ENCODE measurements at regions not wholly inside any gene's neighbourhood (a gene's known extent, or its start where the extent isn't known, plus 50 kb on each side); places are given as distances from the start of the nearest gene placed in this dataset.

DNA sequence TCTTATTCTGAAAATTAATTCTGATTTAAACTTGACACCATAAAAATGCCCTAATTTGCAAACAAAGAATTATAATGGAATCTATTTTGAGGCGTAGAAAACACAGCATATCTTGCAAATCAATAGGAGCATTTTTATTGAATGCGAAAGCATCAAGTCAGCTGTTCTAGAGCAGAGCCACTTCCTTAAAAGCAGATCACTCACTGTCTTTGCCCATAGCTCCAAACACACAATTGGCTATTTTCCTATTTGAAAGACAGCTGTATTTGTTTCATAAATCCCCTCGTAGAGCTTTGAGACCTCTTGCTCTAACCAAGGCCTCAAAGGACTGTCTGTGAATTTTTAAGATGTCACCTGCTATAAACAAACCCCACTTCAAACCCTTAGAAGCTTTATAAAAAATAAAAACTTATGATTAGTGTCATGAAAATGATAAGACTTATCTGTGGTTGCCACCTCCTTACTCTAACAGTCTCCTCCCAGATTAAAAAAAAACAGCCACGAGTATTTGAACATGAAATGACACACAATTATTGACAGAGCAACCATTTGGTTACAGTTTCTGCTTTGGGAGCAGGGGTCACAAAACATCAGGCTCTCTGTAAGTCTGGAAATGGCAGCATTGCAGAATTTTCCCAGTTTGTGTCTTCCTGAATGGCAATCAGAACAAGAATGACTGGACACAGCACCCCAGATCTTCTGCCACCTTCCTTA, 75.6 kb upstream of the RASEF start:
- DNase-seq (ENCODE audit: low spot score), result no peak
- no peaks in the 10 kb centered on the region for H3K27me3 ChIP-seq
- H3K27ac ChIP-seq, result no peak overlapping the region
- no peaks in the 10 kb centered on the region for H3K9me3 ChIP-seq
- TF ChIP-seq, protein P1, sequence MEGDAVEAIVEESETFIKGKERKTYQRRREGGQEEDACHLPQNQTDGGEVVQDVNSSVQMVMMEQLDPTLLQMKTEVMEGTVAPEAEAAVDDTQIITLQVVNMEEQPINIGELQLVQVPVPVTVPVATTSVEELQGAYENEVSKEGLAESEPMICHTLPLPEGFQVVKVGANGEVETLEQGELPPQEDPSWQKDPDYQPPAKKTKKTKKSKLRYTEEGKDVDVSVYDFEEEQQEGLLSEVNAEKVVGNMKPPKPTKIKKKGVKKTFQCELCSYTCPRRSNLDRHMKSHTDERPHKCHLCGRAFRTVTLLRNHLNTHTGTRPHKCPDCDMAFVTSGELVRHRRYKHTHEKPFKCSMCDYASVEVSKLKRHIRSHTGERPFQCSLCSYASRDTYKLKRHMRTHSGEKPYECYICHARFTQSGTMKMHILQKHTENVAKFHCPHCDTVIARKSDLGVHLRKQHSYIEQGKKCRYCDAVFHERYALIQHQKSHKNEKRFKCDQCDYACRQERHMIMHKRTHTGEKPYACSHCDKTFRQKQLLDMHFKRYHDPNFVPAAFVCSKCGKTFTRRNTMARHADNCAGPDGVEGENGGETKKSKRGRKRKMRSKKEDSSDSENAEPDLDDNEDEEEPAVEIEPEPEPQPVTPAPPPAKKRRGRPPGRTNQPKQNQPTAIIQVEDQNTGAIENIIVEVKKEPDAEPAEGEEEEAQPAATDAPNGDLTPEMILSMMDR (IDR thresholded peaks at IDR 0.05), result no peak
- no peak overlapping the region for H3K4me3 ChIP-seq
- H3K36me3 ChIP-seq, result no peaks in the 10 kb centered on the region
- no peaks in the 10 kb centered on the region for H3K4me1 ChIP-seq

- DNase-seq (ENCODE audit: low spot score), result no peak
- Histone ChIP-seq H3K27ac (no peak overlapping the region), H3K9me3 (peaks cover 0 to 6% of the 10 kb centered on the region in 2 donors), H3K36me3 (no peaks in the 10 kb centered on the region), H3K4me1 (no peaks in the 10 kb centered on the region), H3K4me3 (no peak overlapping the region), H3K27me3 (no peaks in the 10 kb centered on the region)
- TF ChIP-seq, protein P1 (IDR thresholded peaks at IDR 0.05), result no peak
These were observed 70.4 kb upstream of the RASEF start for GRCh38 chr9:83133316-83133715.

DNA sequence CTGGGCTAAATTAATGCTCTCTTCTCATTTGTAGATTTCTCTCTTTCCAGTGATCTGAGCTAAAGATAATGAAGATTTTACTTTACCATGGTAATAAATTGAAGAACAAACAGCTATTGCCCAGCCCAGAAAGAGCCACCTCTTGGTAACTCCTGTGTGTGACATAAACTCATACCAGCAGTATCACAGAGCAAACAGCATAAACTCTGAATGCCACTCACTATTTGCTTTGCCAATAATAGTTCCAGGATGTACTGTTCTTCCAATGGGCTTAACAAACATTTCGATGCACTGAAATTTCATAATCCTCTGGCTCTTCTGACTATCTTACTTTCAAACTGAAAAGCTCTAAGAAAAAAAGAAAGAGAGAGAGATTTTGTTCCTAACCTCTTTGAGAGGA, 69.8 kb upstream of the RASEF start:
- no peak for DNase-seq (ENCODE audit: low spot score)
- Histone ChIP-seq H3K36me3 (no peaks in the 10 kb centered on the region), H3K9me3 (peaks cover 0 to 6% of the 10 kb centered on the region in 2 donors), H3K4me3 (no peak overlapping the region), H3K27me3 (no peaks in the 10 kb centered on the region), H3K4me1 (no peaks in the 10 kb centered on the region), H3K27ac (no peak overlapping the region)
- TF ChIP-seq, protein P1 (IDR thresholded peaks at IDR 0.05), result no peak

DNA sequence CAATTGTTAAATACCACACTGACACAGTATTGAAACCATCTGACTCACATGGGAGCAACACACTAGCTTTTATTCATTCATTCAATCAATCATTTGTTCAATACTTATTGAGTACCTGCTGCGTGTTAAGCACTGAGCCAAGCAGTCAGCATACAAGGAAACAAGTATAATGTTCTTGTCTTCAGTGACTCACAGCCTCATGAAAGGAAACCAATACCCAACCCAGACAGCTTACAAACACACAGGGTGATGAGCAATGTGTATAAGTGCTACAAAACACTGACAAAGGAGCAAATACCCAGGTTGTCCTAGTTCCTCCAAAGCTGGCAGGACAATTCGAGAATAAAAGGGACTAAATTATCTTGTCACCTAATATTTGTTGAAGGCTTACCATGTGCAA, 67.6 kb upstream of the RASEF start:
- Histone ChIP-seq H3K9me3 (peaks cover 0 to 6% of the 10 kb centered on the region in 2 donors), H3K36me3 (no peaks in the 10 kb centered on the region), H3K27ac (no peak overlapping the region), H3K4me1 (no peaks in the 10 kb centered on the region), H3K4me3 (no peak overlapping the region), H3K27me3 (no peaks in the 10 kb centered on the region)
- TF ChIP-seq, protein P1 (IDR thresholded peaks at IDR 0.05), result no peak
- DNase-seq (ENCODE audit: low spot score), result no peak

DNA sequence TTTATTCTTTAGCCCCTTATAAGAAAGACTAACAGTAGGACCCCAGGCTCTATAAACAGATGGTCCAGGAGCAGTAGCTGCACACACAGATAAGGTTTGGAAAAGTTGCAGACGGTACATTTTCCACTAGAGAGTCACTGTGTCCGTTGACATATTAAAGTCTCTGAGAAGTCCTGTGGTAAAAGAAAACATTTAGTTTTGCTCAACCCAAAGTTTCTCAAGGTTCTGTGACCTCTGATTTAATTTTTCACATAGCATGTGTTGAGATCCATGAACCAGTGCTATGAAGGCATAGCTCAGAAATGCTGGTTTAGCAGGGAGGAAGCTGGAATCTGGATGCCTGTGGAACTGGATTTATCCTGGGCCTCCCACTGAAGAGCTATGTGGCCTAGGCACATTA, 62.7 kb upstream of the RASEF start:
- TF ChIP-seq, protein P1 (IDR thresholded peaks at IDR 0.05), result no peak
- no peaks in the 10 kb centered on the region for H3K27me3 ChIP-seq
- H3K9me3 ChIP-seq, result peaks cover 0 to 6% of the 10 kb centered on the region in 2 donors
- no peak overlapping the region for H3K27ac ChIP-seq
- H3K4me1 ChIP-seq, result no peaks in the 10 kb centered on the region
- H3K36me3 ChIP-seq, result no peaks in the 10 kb centered on the region
- no peak for DNase-seq (ENCODE audit: low spot score)
- H3K4me3 ChIP-seq, result no peak overlapping the region

GRCh38 chr9:83119873-83120272, 56.9 kb upstream of the RASEF start:
- TF ChIP-seq, protein P1 (IDR thresholded peaks at IDR 0.05), result no peak
- no peaks in the 10 kb centered on the region for H3K4me1 ChIP-seq
- no peaks in the 10 kb centered on the region for H3K27me3 ChIP-seq
- H3K4me3 ChIP-seq, result no peak overlapping the region
- DNase-seq (ENCODE audit: low spot score), result no peak
- no peaks in the 10 kb centered on the region for H3K36me3 ChIP-seq
- no peak overlapping the region for H3K27ac ChIP-seq
- peaks cover 0 to 1% of the 10 kb centered on the region in 2 donors for H3K9me3 ChIP-seq

Measured in right atrium auricular region (tissue), 2 donors.